Prostate gland (tissue), 2 donors: ENCODE measurements at regions not wholly inside any gene's neighbourhood (a gene's known extent, or its start where the extent isn't known, plus 50 kb on each side); places are given as distances from the start of the nearest gene placed in this dataset.

Source experiments
- POLR2A ChIP-seq: fragments of 450-650 bp; IDR thresholded peaks from one replicate; pipeline ENCODE4 v1.6.1; 2016; ENCODE audit warnings: antibody characterized with exemption, mild to moderate bottlenecking
- POLR2AphosphoS5 ChIP-seq: sonication (generic); formaldehyde crosslinking; IDR thresholded peaks from one replicate; pipeline ENCODE4 v1.6.1; 2017; ENCODE audit warnings: antibody characterized with exemption
- TF ChIP-seq, protein P1 (sequence below), 4 experiments: fragments of 200-600 bp in 2 of 4; fragments of 450-650 bp in 2 of 4; sonication (generic) in 2 of 4; IDR thresholded peaks; 1 replicate in 3 of 4; 2 replicates in 1 of 4; pipeline ENCODE4 v1.5.1; 2016 to 2019; ENCODE audit warnings: antibody characterized with exemption in 4 of 4, mild to moderate bottlenecking in 2 of 4, moderate library complexity in 2 of 4

DNA sequence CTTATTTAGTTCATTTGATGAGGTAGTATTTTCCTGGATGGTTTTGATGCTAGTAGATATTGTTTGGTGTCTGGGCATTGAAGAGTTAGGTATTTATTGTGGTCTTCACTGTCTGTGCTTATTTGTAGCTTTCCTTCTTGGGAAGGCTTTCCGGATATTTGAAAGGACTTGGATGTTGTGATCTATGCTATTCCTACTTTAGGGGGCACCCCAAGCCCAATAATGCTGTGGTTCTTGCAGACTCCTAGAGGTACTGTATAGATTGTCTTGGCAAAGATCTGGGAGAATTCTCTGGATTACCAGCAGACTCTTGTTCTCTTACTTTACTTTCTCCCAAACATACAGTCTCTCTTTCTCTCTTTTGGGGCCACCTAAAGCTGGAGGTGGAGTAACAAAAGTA lies 315.7 kb downstream of the MAT2B start:
- TF ChIP-seq, protein P1, sequence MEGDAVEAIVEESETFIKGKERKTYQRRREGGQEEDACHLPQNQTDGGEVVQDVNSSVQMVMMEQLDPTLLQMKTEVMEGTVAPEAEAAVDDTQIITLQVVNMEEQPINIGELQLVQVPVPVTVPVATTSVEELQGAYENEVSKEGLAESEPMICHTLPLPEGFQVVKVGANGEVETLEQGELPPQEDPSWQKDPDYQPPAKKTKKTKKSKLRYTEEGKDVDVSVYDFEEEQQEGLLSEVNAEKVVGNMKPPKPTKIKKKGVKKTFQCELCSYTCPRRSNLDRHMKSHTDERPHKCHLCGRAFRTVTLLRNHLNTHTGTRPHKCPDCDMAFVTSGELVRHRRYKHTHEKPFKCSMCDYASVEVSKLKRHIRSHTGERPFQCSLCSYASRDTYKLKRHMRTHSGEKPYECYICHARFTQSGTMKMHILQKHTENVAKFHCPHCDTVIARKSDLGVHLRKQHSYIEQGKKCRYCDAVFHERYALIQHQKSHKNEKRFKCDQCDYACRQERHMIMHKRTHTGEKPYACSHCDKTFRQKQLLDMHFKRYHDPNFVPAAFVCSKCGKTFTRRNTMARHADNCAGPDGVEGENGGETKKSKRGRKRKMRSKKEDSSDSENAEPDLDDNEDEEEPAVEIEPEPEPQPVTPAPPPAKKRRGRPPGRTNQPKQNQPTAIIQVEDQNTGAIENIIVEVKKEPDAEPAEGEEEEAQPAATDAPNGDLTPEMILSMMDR (IDR thresholded peaks at IDR 0.05) = no peak
- no peak for TF ChIP-seq POLR2A
- TF ChIP-seq POLR2AphosphoS5 = no peak
